ENCODE measurements at regions not wholly inside any gene's neighbourhood (a gene's known extent, or its start where the extent isn't known, plus 50 kb on each side); places are given as distances from the start of the nearest gene placed in this dataset.

- DNase-seq (ENCODE audit: low read depth): no peak
Observed at GRCh38 chr20:22470620-22471026, 113.7 kb downstream of the FOXA2 start.

- no peak for DNase-seq (ENCODE audit: low read depth)
Observed at GRCh38 chr20:22466447-22467171, 117.8 kb downstream of the FOXA2 start.

- no peak for DNase-seq (ENCODE audit: low read depth)
Observed at GRCh38 chr20:22465622-22466446, 118.5 kb downstream of the FOXA2 start.

GRCh38 chr20:22464312-22465003, 119.9 kb downstream of the FOXA2 start:
- no peak for DNase-seq (ENCODE audit: low read depth)

- DNase-seq (ENCODE audit: low read depth): peak; percentile 42
Observed at GRCh38 chr20:22462975-22463914, 121.1 kb downstream of the FOXA2 start.

- no peak for DNase-seq (ENCODE audit: low read depth)
Observed at GRCh38 chr20:22460803-22461202, 123.6 kb downstream of the FOXA2 start.

GRCh38 chr20:22460231-22460630, 124.1 kb downstream of the FOXA2 start:
- DNase-seq (ENCODE audit: low read depth): no peak

- no peak for DNase-seq (ENCODE audit: low read depth)
Observed at GRCh38 chr20:22459754-22460153, 124.6 kb downstream of the FOXA2 start.

- DNase-seq (ENCODE audit: low read depth): no peak
Observed at GRCh38 chr20:22456109-22456508, 128.3 kb downstream of the FOXA2 start.

- no peak for DNase-seq (ENCODE audit: low read depth)
Observed at GRCh38 chr20:22455259-22455658, 129.1 kb downstream of the FOXA2 start.

- peak; percentile 31 for DNase-seq (ENCODE audit: low read depth)
Observed at GRCh38 chr20:22453244-22454080, 130.9 kb downstream of the FOXA2 start.

- DNase-seq (ENCODE audit: low read depth): no peak
Observed at GRCh38 chr20:22452442-22453011, 131.8 kb downstream of the FOXA2 start.

- DNase-seq (ENCODE audit: low read depth): no peak
Observed at GRCh38 chr20:22450537-22450936, 133.8 kb downstream of the FOXA2 start.

GRCh38 chr20:22449188-22449973, 135.0 kb downstream of the FOXA2 start:
- no peak for DNase-seq (ENCODE audit: low read depth)

GRCh38 chr20:22447447-22447778, 137.0 kb downstream of the FOXA2 start:
- DNase-seq (ENCODE audit: low read depth): no peak

- peak; percentile 20 for DNase-seq (ENCODE audit: low read depth)
Observed at GRCh38 chr20:22446613-22447446, 137.5 kb downstream of the FOXA2 start.

GRCh38 chr20:22442318-22442717, 142.1 kb downstream of the FOXA2 start:
- no peak for DNase-seq (ENCODE audit: low read depth)

GRCh38 chr20:22438926-22439325, 145.4 kb downstream of the FOXA2 start:
- DNase-seq (ENCODE audit: low read depth): peak; percentile 15

Data from HT1080 (cell line).